RWPE1 (cell line): ENCODE measurements at regions not wholly inside any gene's neighbourhood (a gene's known extent, or its start where the extent isn't known, plus 50 kb on each side); places are given as distances from the start of the nearest gene placed in this dataset.

Source experiments
- CTCF ChIA-PET: fragments of 350-600 bp; sonication (Branson Sonifier 250); formaldehyde crosslinking; extraction: SDS; loops from one replicate; lab custom pipeline; 2021; lab: Yijun Ruan, JAX
- POLR2A ChIA-PET: fragments of 400-600 bp; formaldehyde crosslinking; extraction: SDS; loops from one replicate; lab custom pipeline; 2020; ENCODE audit warnings: antibody characterized with exemption; ENCODE audit not compliant: low non-redundant PET; lab: Yijun Ruan, JAX
- DNase-seq: peaks from one replicate; pipeline ENCODE4 v3.0.0; 2012; ENCODE audit warnings: low spot score
- H3K27ac ChIP-seq: fragments of 450-650 bp; 2 replicates; pipeline ENCODE4 v1.5.1; 2017
- CTCF ChIP-seq: fragments of 450-650 bp; conservative IDR thresholded peaks from 2 replicates; pipeline ENCODE4 v1.5.1; 2017; ENCODE audit warnings: low read depth, mild to moderate bottlenecking

DNA sequence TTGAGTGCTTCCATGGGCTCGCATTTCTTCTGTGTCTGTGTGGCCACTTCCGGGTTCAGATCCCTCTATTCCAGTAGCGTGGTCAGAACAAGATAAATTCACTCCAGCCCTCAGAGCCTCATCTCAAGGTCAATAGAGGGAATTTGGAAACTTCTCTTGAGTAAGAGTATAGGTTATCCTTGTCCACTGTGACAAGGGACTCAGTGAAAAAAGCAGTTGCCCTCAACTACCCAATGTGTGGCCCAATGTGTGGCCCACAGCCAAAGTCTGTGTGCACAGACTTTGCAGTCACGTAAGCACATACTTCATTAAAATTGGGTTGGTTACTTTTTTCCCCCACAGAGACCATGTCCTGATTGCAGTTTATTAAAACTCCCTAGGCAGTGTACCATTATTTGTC, 305.6 kb upstream of the SEMA6D start:
- CTCF ChIA-PET = no interaction called here
- TF ChIP-seq CTCF = no peak
- DNase-seq = no peak
- H3K27ac ChIP-seq = no peak overlapping the region
- POLR2A ChIA-PET = no interaction called here

DNA sequence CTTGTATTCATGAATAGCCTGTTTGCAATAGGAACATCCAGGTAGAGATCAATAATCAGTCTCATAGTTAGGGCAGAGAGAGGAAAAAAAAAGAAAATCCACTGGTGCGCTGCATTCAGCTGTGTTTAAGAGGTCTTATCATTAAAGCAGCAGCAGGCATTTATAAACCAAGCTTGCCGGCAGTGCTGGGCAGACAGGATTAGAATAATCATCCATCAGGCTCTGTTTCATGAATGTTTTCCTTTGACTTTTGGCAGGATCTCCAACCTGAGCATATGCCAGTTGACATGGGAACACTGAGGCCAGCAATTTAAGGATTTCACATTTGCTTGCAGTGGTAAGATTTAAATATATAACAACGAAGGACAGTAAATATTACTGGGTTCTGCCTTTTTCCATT, 305.2 kb upstream of the SEMA6D start:
- DNase-seq = no peak
- TF ChIP-seq CTCF = no peak
- ChIA-PET CTCF (no interaction called here), POLR2A (no interaction called here)
- H3K27ac ChIP-seq = no peak overlapping the region

DNA sequence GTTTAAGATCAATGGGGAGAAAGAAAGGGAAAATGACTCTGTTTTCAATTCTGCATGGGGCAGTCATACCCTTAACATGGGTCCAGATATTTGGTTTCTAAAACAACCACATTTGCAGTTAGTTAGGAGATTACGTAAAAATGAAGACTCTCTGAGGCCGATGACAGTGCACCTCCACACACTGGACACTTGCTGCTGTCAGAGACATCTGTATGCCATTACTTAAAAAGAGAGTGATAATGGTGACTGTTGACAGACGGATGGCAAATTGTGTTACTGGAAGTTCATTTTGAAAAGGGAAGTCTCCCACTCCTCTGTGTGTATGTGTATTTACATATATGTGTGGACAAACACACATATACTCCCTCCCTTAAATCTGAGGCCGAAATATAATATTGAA, 304.5 kb upstream of the SEMA6D start:
- DNase-seq = no peak
- ChIA-PET CTCF (no interaction called here), POLR2A (no interaction called here)
- H3K27ac ChIP-seq = no peak overlapping the region
- TF ChIP-seq CTCF = no peak

GRCh38 chr15:47414207-47414606, 303.1 kb upstream of the SEMA6D start:
- TF ChIP-seq CTCF = no peak
- ChIA-PET POLR2A (no interaction called here), CTCF (no interaction called here)
- DNase-seq = no peak
- no peak overlapping the region for H3K27ac ChIP-seq

DNA sequence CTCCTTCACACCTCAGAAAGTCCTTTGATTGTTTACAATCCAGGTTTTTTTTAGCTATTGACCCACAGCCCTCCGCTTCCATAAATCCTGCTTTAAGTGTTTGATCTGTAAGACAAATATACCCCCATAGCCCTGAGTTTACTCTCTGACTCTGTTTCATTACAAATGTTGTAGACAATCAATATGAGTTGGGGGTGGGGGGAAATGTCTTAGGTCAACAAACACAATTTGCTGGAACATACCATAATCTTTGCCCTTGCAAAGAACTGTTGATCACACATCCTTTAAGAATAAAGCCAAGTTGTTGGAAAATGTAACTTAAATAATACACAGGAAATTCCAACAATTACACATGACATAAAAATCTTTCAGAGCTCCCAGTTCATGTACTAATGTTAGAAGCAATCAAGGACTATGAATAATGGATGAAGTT, 301.8 kb upstream of the SEMA6D start:
- DNase-seq = no peak
- no peak for TF ChIP-seq CTCF
- no peak overlapping the region for H3K27ac ChIP-seq
- ChIA-PET CTCF (no interaction called here), POLR2A (no interaction called here)

DNA sequence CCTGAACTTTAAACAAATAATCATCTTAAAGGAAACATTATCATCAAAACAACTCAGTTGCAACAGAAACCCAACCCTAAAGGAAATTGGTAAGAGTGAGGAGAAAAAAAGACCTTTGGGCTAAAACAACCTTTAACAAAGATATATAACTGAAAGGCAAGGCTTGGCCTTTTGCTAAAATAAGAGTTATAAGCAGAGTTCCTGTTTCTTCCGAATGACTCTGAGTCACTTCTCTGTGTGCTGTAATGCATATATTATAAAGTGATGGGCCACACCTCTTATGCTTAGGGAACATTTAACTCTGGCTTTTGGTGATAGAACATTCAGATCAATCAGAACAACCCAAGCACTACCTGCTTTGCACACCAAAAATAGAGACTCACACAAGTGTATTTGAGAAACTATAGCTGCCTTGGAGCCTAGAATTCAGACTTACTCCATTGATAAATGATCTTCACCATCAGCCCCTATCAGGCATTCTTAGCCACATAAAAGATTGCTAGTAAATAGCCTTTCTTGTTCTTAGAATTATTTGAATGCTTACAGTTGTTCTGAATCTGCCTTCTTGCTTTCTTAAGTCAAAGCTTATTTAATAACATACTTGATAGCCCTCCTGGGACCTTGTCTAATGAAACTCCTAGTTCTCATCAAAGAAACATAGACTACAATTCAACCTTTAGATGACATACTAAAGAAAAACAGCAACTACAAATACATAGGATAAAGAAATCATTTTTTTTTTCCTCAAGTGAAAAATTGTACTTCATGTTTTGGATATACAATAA, 294.2 kb upstream of the SEMA6D start:
- ChIA-PET POLR2A (no interaction called here), CTCF (no interaction called here)
- H3K27ac ChIP-seq = no peak overlapping the region
- DNase-seq = peak; percentile 6
- no peak for TF ChIP-seq CTCF
